Neural progenitor cell (in vitro differentiated cells): ENCODE measurements at regions not wholly inside any gene's neighbourhood (a gene's known extent, or its start where the extent isn't known, plus 50 kb on each side); places are given as distances from the start of the nearest gene placed in this dataset.

Source experiments
- EZH2 ChIP-seq: fragments of 200-600 bp; sonication (generic); IDR thresholded peaks from 2 replicates; pipeline ENCODE4 v1.6.1; 2017; ENCODE audit warnings: antibody characterized with exemption, mild to moderate bottlenecking, moderate library complexity
- TF ChIP-seq, protein P1 (sequence below): fragments of 200-600 bp; sonication (generic); IDR thresholded peaks from 2 replicates; pipeline ENCODE4 v1.5.1; 2017; ENCODE audit warnings: antibody characterized with exemption, mild to moderate bottlenecking

DNA sequence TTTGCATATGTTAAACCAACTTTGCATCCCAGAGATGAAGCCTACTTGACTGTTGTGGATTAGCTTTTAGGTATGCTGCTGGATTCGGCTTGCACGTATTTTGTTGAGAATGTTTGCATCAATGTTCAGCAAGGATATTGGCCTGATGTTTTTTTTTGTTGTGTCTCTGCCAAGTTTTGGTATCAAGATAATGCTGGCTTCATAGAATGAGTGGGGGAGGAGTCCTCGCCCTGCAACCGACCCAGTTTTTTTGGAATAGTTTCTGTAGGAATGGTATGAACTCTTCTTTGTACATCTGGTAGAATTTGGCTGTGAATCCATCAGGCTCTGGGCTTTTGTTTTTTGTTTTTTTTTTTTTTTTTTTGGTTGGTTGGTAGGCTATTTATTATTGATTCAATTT is 147.9 kb downstream of the AHR start:
- TF ChIP-seq, protein P1, sequence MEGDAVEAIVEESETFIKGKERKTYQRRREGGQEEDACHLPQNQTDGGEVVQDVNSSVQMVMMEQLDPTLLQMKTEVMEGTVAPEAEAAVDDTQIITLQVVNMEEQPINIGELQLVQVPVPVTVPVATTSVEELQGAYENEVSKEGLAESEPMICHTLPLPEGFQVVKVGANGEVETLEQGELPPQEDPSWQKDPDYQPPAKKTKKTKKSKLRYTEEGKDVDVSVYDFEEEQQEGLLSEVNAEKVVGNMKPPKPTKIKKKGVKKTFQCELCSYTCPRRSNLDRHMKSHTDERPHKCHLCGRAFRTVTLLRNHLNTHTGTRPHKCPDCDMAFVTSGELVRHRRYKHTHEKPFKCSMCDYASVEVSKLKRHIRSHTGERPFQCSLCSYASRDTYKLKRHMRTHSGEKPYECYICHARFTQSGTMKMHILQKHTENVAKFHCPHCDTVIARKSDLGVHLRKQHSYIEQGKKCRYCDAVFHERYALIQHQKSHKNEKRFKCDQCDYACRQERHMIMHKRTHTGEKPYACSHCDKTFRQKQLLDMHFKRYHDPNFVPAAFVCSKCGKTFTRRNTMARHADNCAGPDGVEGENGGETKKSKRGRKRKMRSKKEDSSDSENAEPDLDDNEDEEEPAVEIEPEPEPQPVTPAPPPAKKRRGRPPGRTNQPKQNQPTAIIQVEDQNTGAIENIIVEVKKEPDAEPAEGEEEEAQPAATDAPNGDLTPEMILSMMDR = no peak
- TF ChIP-seq EZH2 = no peak
